Activated CD8-positive, alpha-beta T cell treated with anti-CD3 and anti-CD28 coated beads, Interleukin-2, amount 10 ng/mL, durations not matched to agents 7 days and 5 days (primary cell): ENCODE measurements at regions not wholly inside any gene's neighbourhood (a gene's known extent, or its start where the extent isn't known, plus 50 kb on each side); places are given as distances from the start of the nearest gene placed in this dataset.

Experiments used
- ATAC-seq: fragments of 150-1000 bp; cut with Tn5 transposase; one replicate; pipeline ENCODE4 v1.10.0; 2021; ENCODE audit warnings: moderate library complexity
- CTCF ChIA-PET: fragments of 350-600 bp; sonication (Branson Sonifier 250); formaldehyde crosslinking; loops from one replicate; lab custom pipeline; 2021; ENCODE audit warnings: antibody characterized with exemption; lab: Charles Lee
- POLR2A ChIA-PET: fragments of 350-600 bp; sonication (Branson Sonifier 250); formaldehyde crosslinking; loops from one replicate; lab custom pipeline; 2021; ENCODE audit warnings: antibody characterized with exemption; lab: Charles Lee
- DNase-seq: peaks from one replicate; pipeline ENCODE4 v3.0.0-alpha.2; 2020
- H3K27ac Mint-ChIP-seq: one replicate; pipeline ENCODE4 v1.8.0; 2021; ENCODE audit warnings: mild to moderate bottlenecking, mixed read lengths
- H3K27me3 Mint-ChIP-seq: one replicate; pipeline ENCODE4 v1.8.0; 2021; ENCODE audit warnings: low read depth, mixed read lengths
- H3K36me3 Mint-ChIP-seq: one replicate; pipeline ENCODE4 v1.8.0; 2021; ENCODE audit warnings: low read depth, mixed read lengths
- H3K4me1 Mint-ChIP-seq: one replicate; pipeline ENCODE4 v1.8.0; 2021; ENCODE audit warnings: low read depth, mixed read lengths
- H3K4me3 Mint-ChIP-seq: one replicate; pipeline ENCODE4 v1.8.0; 2021; ENCODE audit warnings: mild to moderate bottlenecking, mixed read lengths
- H3K9me3 Mint-ChIP-seq: one replicate; pipeline ENCODE4 v1.8.0; 2022; ENCODE audit warnings: mixed read lengths; ENCODE audit not compliant: insufficient read depth

- Mint-ChIP-seq H3K27me3 (peaks cover 2% of the 10 kb centered on the region), H3K27ac (no peak overlapping the region), H3K4me3 (no peak overlapping the region), H3K36me3 (no peaks in the 10 kb centered on the region), H3K4me1 (peaks cover 10% of the 10 kb centered on the region), H3K9me3 (no peaks in the 10 kb centered on the region)
- ATAC-seq (no peak), DNase-seq (no peak)
- ChIA-PET CTCF (interaction anchor here (0.9 to 9.1 kb wide), 3 partner anchors 37 to 269 kb away, joined by 3 to 191 read pairs (median 9); partner anchors contain the start of gene TNFAIP3), POLR2A (no interaction called here)
Observed at GRCh38 chr6:137981758-137982157, 114.7 kb downstream of the TNFAIP3 start.

- Mint-ChIP-seq H3K4me3 (no peak overlapping the region), H3K27ac (no peak overlapping the region)
- CTCF ChIA-PET: interaction anchor here (9.1 kb wide), 1 partner anchor 112 kb away, joined by 191 read pairs; the partner anchor contains the start of gene TNFAIP3
Observed at GRCh38 chr6:137982418-137983189, 115.5 kb downstream of the TNFAIP3 start.

GRCh38 chr6:137983269-137983668 is 116.2 kb downstream of the TNFAIP3 start:
- ChIA-PET CTCF (interaction anchor here (9.1 kb wide), 1 partner anchor 112 kb away, joined by 191 read pairs; the partner anchor contains the start of gene TNFAIP3), POLR2A (no interaction called here)
- no peak for DNase-seq
- no peak overlapping the region for H3K4me3 Mint-ChIP-seq
- no peak overlapping the region for H3K27ac Mint-ChIP-seq
- no peaks in the 10 kb centered on the region for H3K9me3 Mint-ChIP-seq
- H3K4me1 Mint-ChIP-seq: peaks cover 5% of the 10 kb centered on the region
- H3K36me3 Mint-ChIP-seq: no peaks in the 10 kb centered on the region
- peaks cover 14% of the 10 kb centered on the region for H3K27me3 Mint-ChIP-seq
- no peak for ATAC-seq

More at GRCh38 chr6:137982418-137983189, 115.5 kb downstream of the TNFAIP3 start:
- H3K4me1 Mint-ChIP-seq: peaks cover 7% of the 10 kb centered on the region
- ATAC-seq (no peak), DNase-seq (no peak)
- H3K36me3 Mint-ChIP-seq: no peaks in the 10 kb centered on the region
- H3K9me3 Mint-ChIP-seq: no peaks in the 10 kb centered on the region
- POLR2A ChIA-PET: no interaction called here
- H3K27me3 Mint-ChIP-seq: peaks cover 9% of the 10 kb centered on the region

GRCh38 chr6:137989664-137990063 is 117.6 kb downstream of the PERP start:
- Mint-ChIP-seq H3K4me1 (no peaks in the 10 kb centered on the region), H3K4me3 (no peak overlapping the region), H3K27me3 (peaks cover 19% of the 10 kb centered on the region), H3K9me3 (no peaks in the 10 kb centered on the region), H3K36me3 (no peaks in the 10 kb centered on the region), H3K27ac (no peak overlapping the region)
- DNase-seq: no peak
- POLR2A ChIA-PET: no interaction called here
- no peak for ATAC-seq
- CTCF ChIA-PET: interaction anchor here (1.6 to 4.8 kb wide), 3 partner anchors 11 to 16 kb away, joined by 4 to 23 read pairs (median 8); no protein-coding TSS in a partner anchor

GRCh38 chr6:137995371-137995770 is 111.8 kb downstream of the PERP start:
- CTCF ChIA-PET: interaction anchor here (1.8 kb wide), 1 partner anchor 9 kb away, joined by 4 read pairs; no protein-coding TSS in a partner anchor

GRCh38 chr6:137998461-137999019 is 108.7 kb downstream of the PERP start:
- ATAC-seq: no peak
- Mint-ChIP-seq H3K4me3 (no peak overlapping the region), H3K27ac (no peak overlapping the region), H3K36me3 (peaks cover 2% of the 10 kb centered on the region), H3K27me3 (peaks cover 7% of the 10 kb centered on the region), H3K9me3 (peaks cover 3% of the 10 kb centered on the region), H3K4me1 (peaks cover 2% of the 10 kb centered on the region)
- ChIA-PET CTCF (interaction anchor here (0.6 kb wide), 1 partner anchor 130 kb away, joined by 4 read pairs; no protein-coding TSS in a partner anchor), POLR2A (no interaction called here)
- no peak for DNase-seq

More at GRCh38 chr6:137995371-137995770, 111.8 kb downstream of the PERP start:
- peaks cover 8% of the 10 kb centered on the region for H3K27me3 Mint-ChIP-seq
- H3K36me3 Mint-ChIP-seq: peaks cover 2% of the 10 kb centered on the region
- no peak overlapping the region for H3K27ac Mint-ChIP-seq
- peaks cover 3% of the 10 kb centered on the region for H3K9me3 Mint-ChIP-seq
- ATAC-seq (no peak), DNase-seq (no peak)
- H3K4me1 Mint-ChIP-seq: no peaks in the 10 kb centered on the region
- no peak overlapping the region for H3K4me3 Mint-ChIP-seq
- POLR2A ChIA-PET: no interaction called here

- CTCF ChIA-PET: interaction anchor here (1.2 to 8.6 kb wide), 5 partner anchors 24 to 288 kb away, joined by 4 to 92 read pairs (median 10); partner anchors contain the start of gene PERP
- no peak overlapping the region for H3K27ac Mint-ChIP-seq
Observed at GRCh38 chr6:137999815-138000214, 107.4 kb downstream of the PERP start.

GRCh38 chr6:138000941-138001340 is 106.3 kb downstream of the PERP start:
- H3K4me1 Mint-ChIP-seq: peaks cover 9% of the 10 kb centered on the region
- CTCF ChIA-PET: interaction anchor here (0.6 to 8.6 kb wide), 21 partner anchors 9 to 296 kb away, joined by 3 to 92 read pairs (median 4); partner anchors contain the start of genes PERP and TNFAIP3
- POLR2A ChIA-PET: no interaction called here
- H3K27me3 Mint-ChIP-seq: peaks cover 2% of the 10 kb centered on the region
- ATAC-seq (no peak), DNase-seq (no peak)
- H3K36me3 Mint-ChIP-seq: peaks cover 2% of the 10 kb centered on the region
- no peak overlapping the region for H3K27ac Mint-ChIP-seq
- H3K9me3 Mint-ChIP-seq: peaks cover 3% of the 10 kb centered on the region
- no peak overlapping the region for H3K4me3 Mint-ChIP-seq

More at GRCh38 chr6:137999815-138000214, 107.4 kb downstream of the PERP start:
- Mint-ChIP-seq H3K9me3 (peaks cover 3% of the 10 kb centered on the region), H3K4me1 (peaks cover 2% of the 10 kb centered on the region), H3K36me3 (peaks cover 2% of the 10 kb centered on the region), H3K27me3 (peaks cover 4% of the 10 kb centered on the region), H3K4me3 (no peak overlapping the region)
- no peak for ATAC-seq
- POLR2A ChIA-PET: no interaction called here
- DNase-seq: no peak

GRCh38 chr6:138001750-138002349 is 105.4 kb downstream of the PERP start:
- peaks cover under 1% of the 10 kb centered on the region for H3K36me3 Mint-ChIP-seq
- POLR2A ChIA-PET: no interaction called here
- peak; percentile 36 for ATAC-seq
- peaks cover under 1% of the 10 kb centered on the region for H3K9me3 Mint-ChIP-seq
- DNase-seq: peak; percentile 74
- peaks cover 14% of the 10 kb centered on the region for H3K4me1 Mint-ChIP-seq
- H3K27me3 Mint-ChIP-seq: peaks cover 2% of the 10 kb centered on the region
- CTCF ChIA-PET: interaction anchor here (0.7 to 8.6 kb wide), 9 partner anchors 9 to 303 kb away, joined by 3 to 92 read pairs (median 5); partner anchors contain the start of gene PERP
- no peak overlapping the region for H3K27ac Mint-ChIP-seq
- no peak overlapping the region for H3K4me3 Mint-ChIP-seq

GRCh38 chr6:138004430-138005287 is 102.6 kb downstream of the PERP start:
- Mint-ChIP-seq H3K4me3 (no peak overlapping the region), H3K36me3 (no peaks in the 10 kb centered on the region), H3K4me1 (peaks cover 14% of the 10 kb centered on the region), H3K27me3 (peaks cover 2% of the 10 kb centered on the region), H3K27ac (no peak overlapping the region), H3K9me3 (no peaks in the 10 kb centered on the region)
- peak; percentile 59 for ATAC-seq
- peak; percentile 32 for DNase-seq
- ChIA-PET POLR2A (interaction anchor here (0.7 kb wide), 1 partner anchor 133 kb away, joined by 4 read pairs; no protein-coding TSS in a partner anchor), CTCF (interaction anchor here (0.6 to 8.6 kb wide), 36 partner anchors 8 to 468 kb away, joined by 3 to 92 read pairs (median 6); partner anchors contain the start of gene TNFAIP3)
